ENCODE measurements at regions not wholly inside any gene's neighbourhood (a gene's known extent, or its start where the extent isn't known, plus 50 kb on each side); places are given as distances from the start of the nearest gene placed in this dataset.
"Not testable (repeated sequence)": the region's sequence is repeated elsewhere in the genome, so short reads cannot be mapped to it uniquely, and the experiment has no call there.

- no peaks in the 10 kb centered on the region for H3K9me3 ChIP-seq (ENCODE audit: control insufficient read depth in 1 of 2, low read length in 2 of 2)
- H3K36me3 ChIP-seq (ENCODE audit: insufficient read depth, low read length), result no peaks in the 10 kb centered on the region
- Mint-ChIP-seq H3K9me3 (peaks cover 0 to 4% (median 0%) of the 10 kb centered on the region in 8 donors), H3K4me1 (no peaks in the 10 kb centered on the region), H3K36me3 (no peaks in the 10 kb centered on the region), H3K4me3 (no peak overlapping the region), H3K27ac (no peak overlapping the region), H3K27me3 (peaks cover 0 to 2% of the 10 kb centered on the region in 2 donors)
- DNase-seq, result no peak
- no peaks in the 10 kb centered on the region for H3K27me3 ChIP-seq (ENCODE audit: insufficient read depth, low read length)
- ChIA-PET CTCF (ENCODE audit: partially characterized antibody) (no interaction called here), POLR2A (ENCODE audit: partially characterized antibody) (no interaction called here)
- H3K4me1 ChIP-seq (ENCODE audit: insufficient read depth, low read length), result no peaks in the 10 kb centered on the region
- intact Hi-C loops (cut with micrococcal nuclease), result no loop called here
- H3K4me3 ChIP-seq (ENCODE audit: low read length in 2 of 2), result no peak overlapping the region
- no peak overlapping the region for H3K27ac ChIP-seq (ENCODE audit: low read depth, low read length)
These were observed 55.4 kb downstream of the CTSL start for GRCh38 chr9:87781331-87781730.

- H3K36me3 ChIP-seq (ENCODE audit: insufficient read depth, low read length), result no peaks in the 10 kb centered on the region
- no peak overlapping the region for H3K4me3 ChIP-seq (ENCODE audit: low read length in 2 of 2)
- Mint-ChIP-seq H3K4me3 (no peak overlapping the region), H3K4me1 (no peaks in the 10 kb centered on the region), H3K27ac (no peak overlapping the region), H3K9me3 (peaks cover 0 to 3% (median 0%) of the 10 kb centered on the region in 8 donors), H3K36me3 (no peaks in the 10 kb centered on the region), H3K27me3 (peaks cover 0 to 2% of the 10 kb centered on the region in 2 donors)
- H3K9me3 ChIP-seq (ENCODE audit: control insufficient read depth in 1 of 2, low read length in 2 of 2), result no peaks in the 10 kb centered on the region
- no peaks in the 10 kb centered on the region for H3K4me1 ChIP-seq (ENCODE audit: insufficient read depth, low read length)
- intact Hi-C loops (cut with micrococcal nuclease), result no loop called here
- ChIA-PET POLR2A (ENCODE audit: partially characterized antibody) (no interaction called here), CTCF (ENCODE audit: partially characterized antibody) (interaction anchor here (0.8 kb wide), 1 partner anchor 9 kb away, joined by 3 read pairs; no protein-coding TSS in a partner anchor)
- no peak overlapping the region for H3K27ac ChIP-seq (ENCODE audit: low read depth, low read length)
- no peaks in the 10 kb centered on the region for H3K27me3 ChIP-seq (ENCODE audit: insufficient read depth, low read length)
- DNase-seq, result no peak
These were observed 57.3 kb downstream of the CTSL start for GRCh38 chr9:87783180-87783579.

- intact Hi-C loops (cut with micrococcal nuclease); POLR2A ChIA-PET (ENCODE audit: partially characterized antibody); DNase-seq; H3K27me3 ChIP-seq (ENCODE audit: insufficient read depth, low read length); CTCF ChIA-PET (ENCODE audit: partially characterized antibody); H3K36me3 ChIP-seq (ENCODE audit: insufficient read depth, low read length); H3K9me3 Mint-ChIP-seq; H3K9me3 ChIP-seq (ENCODE audit: control insufficient read depth in 1 of 2, low read length in 2 of 2); H3K36me3 Mint-ChIP-seq; H3K4me1 ChIP-seq (ENCODE audit: insufficient read depth, low read length); H3K27me3 Mint-ChIP-seq; H3K4me3 Mint-ChIP-seq; H3K27ac ChIP-seq (ENCODE audit: low read depth, low read length); H3K4me1 Mint-ChIP-seq; H3K4me3 ChIP-seq (ENCODE audit: low read length in 2 of 2): not testable (repeated sequence)
- H3K27ac Mint-ChIP-seq, result peak overlapping the region in 1 of 7 donors; percentile 29
These were observed 59.5 kb downstream of the CTSL start for GRCh38 chr9:87785315-87785970.

- CTCF ChIA-PET (ENCODE audit: partially characterized antibody), result no interaction called here
- Histone ChIP-seq H3K27me3 (ENCODE audit: insufficient read depth, low read length) (no peaks in the 10 kb centered on the region), H3K36me3 (ENCODE audit: insufficient read depth, low read length) (no peaks in the 10 kb centered on the region), H3K4me3 (ENCODE audit: low read length in 2 of 2) (no peak overlapping the region), H3K9me3 (ENCODE audit: control insufficient read depth in 1 of 2, low read length in 2 of 2) (no peaks in the 10 kb centered on the region), H3K4me1 (ENCODE audit: insufficient read depth, low read length) (no peaks in the 10 kb centered on the region), H3K27ac (ENCODE audit: low read depth, low read length) (no peak overlapping the region)
- intact Hi-C loops (cut with micrococcal nuclease), result no loop called here
- no peak overlapping the region for H3K27ac Mint-ChIP-seq
- no peak overlapping the region for H3K4me3 Mint-ChIP-seq
- peaks cover 0 to 3% (median 0%) of the 10 kb centered on the region in 8 donors for H3K9me3 Mint-ChIP-seq
- POLR2A ChIA-PET (ENCODE audit: partially characterized antibody), result no interaction called here
- no peak for DNase-seq
- H3K36me3 Mint-ChIP-seq, result no peaks in the 10 kb centered on the region
- H3K27me3 Mint-ChIP-seq, result peaks cover 0 to 2% of the 10 kb centered on the region in 2 donors
- H3K4me1 Mint-ChIP-seq, result no peaks in the 10 kb centered on the region
These were observed 60.5 kb downstream of the CTSL start for GRCh38 chr9:87786423-87786822.

GRCh38 chr9:87786876-87787275 is 61.0 kb downstream of the CTSL start:
- ChIA-PET POLR2A (ENCODE audit: partially characterized antibody) (no interaction called here), CTCF (ENCODE audit: partially characterized antibody) (no interaction called here)
- H3K4me3 Mint-ChIP-seq, result no peak overlapping the region
- no peaks in the 10 kb centered on the region for H3K27me3 ChIP-seq (ENCODE audit: insufficient read depth, low read length)
- peaks cover 0 to 3% (median under 1%) of the 10 kb centered on the region in 4 donors for H3K4me1 Mint-ChIP-seq
- no peaks in the 10 kb centered on the region for H3K36me3 Mint-ChIP-seq
- H3K4me1 ChIP-seq (ENCODE audit: insufficient read depth, low read length), result no peaks in the 10 kb centered on the region
- intact Hi-C loops (cut with micrococcal nuclease), result no loop called here
- H3K36me3 ChIP-seq (ENCODE audit: insufficient read depth, low read length), result no peaks in the 10 kb centered on the region
- H3K27ac ChIP-seq (ENCODE audit: low read depth, low read length), result no peak overlapping the region
- no peak for DNase-seq
- peaks cover 0 to 3% (median 0%) of the 10 kb centered on the region in 8 donors for H3K9me3 Mint-ChIP-seq
- no peak overlapping the region for H3K27ac Mint-ChIP-seq
- no peak overlapping the region for H3K4me3 ChIP-seq (ENCODE audit: low read length in 2 of 2)
- H3K9me3 ChIP-seq (ENCODE audit: control insufficient read depth in 1 of 2, low read length in 2 of 2), result no peaks in the 10 kb centered on the region
- peaks cover 0 to 2% of the 10 kb centered on the region in 2 donors for H3K27me3 Mint-ChIP-seq

GRCh38 chr9:87787735-87788134 is 61.8 kb downstream of the CTSL start:
- H3K9me3 Mint-ChIP-seq, result peaks cover 0 to 3% (median 0%) of the 10 kb centered on the region in 8 donors
- intact Hi-C loops (cut with micrococcal nuclease), result no loop called here
- ChIA-PET POLR2A (ENCODE audit: partially characterized antibody) (no interaction called here), CTCF (ENCODE audit: partially characterized antibody) (no interaction called here)
- Histone ChIP-seq H3K4me3 (ENCODE audit: low read length in 2 of 2) (no peak overlapping the region), H3K9me3 (ENCODE audit: control insufficient read depth in 1 of 2, low read length in 2 of 2) (no peaks in the 10 kb centered on the region), H3K36me3 (ENCODE audit: insufficient read depth, low read length) (no peaks in the 10 kb centered on the region), H3K4me1 (ENCODE audit: insufficient read depth, low read length) (no peaks in the 10 kb centered on the region), H3K27me3 (ENCODE audit: insufficient read depth, low read length) (no peaks in the 10 kb centered on the region), H3K27ac (ENCODE audit: low read depth, low read length) (no peak overlapping the region)
- peaks cover 2 to 6% (median 3%) of the 10 kb centered on the region in 4 donors for H3K4me1 Mint-ChIP-seq
- peaks cover 0 to 2% of the 10 kb centered on the region in 2 donors for H3K27me3 Mint-ChIP-seq
- no peak overlapping the region for H3K4me3 Mint-ChIP-seq
- H3K27ac Mint-ChIP-seq, result no peak overlapping the region
- no peaks in the 10 kb centered on the region for H3K36me3 Mint-ChIP-seq
- DNase-seq, result no peak

- no peaks in the 10 kb centered on the region for H3K9me3 ChIP-seq (ENCODE audit: control insufficient read depth in 1 of 2, low read length in 2 of 2)
- peaks cover 0 to 3% (median 0%) of the 10 kb centered on the region in 8 donors for H3K9me3 Mint-ChIP-seq
- H3K4me1 Mint-ChIP-seq, result peaks cover 14 to 30% (median 21%) of the 10 kb centered on the region in 4 donors
- CTCF ChIA-PET (ENCODE audit: partially characterized antibody), result interaction anchor here (1.5 kb wide), 1 partner anchor 9 kb away, joined by 3 read pairs; no protein-coding TSS in a partner anchor
- H3K4me3 ChIP-seq (ENCODE audit: low read length in 2 of 2), result no peak overlapping the region
- peak overlapping the region in 2 of 7 donors; percentile 47 to 61 for H3K27ac Mint-ChIP-seq
- H3K4me3 Mint-ChIP-seq, result peak overlapping the region in 6 of 8 donors; percentile 4 to 52 (median 30)
- DNase-seq, result peak in 3 of 5 donors; percentile 5 to 10 (median 5)
- no peaks in the 10 kb centered on the region for H3K36me3 ChIP-seq (ENCODE audit: insufficient read depth, low read length)
- POLR2A ChIA-PET (ENCODE audit: partially characterized antibody), result no interaction called here
- H3K27me3 Mint-ChIP-seq, result no peaks in the 10 kb centered on the region
- H3K36me3 Mint-ChIP-seq, result no peaks in the 10 kb centered on the region
- H3K27me3 ChIP-seq (ENCODE audit: insufficient read depth, low read length), result no peaks in the 10 kb centered on the region
- H3K4me1 ChIP-seq (ENCODE audit: insufficient read depth, low read length), result peaks cover 8% of the 10 kb centered on the region
- intact Hi-C loops (cut with micrococcal nuclease), result no loop called here
- H3K27ac ChIP-seq (ENCODE audit: low read depth, low read length), result no peak overlapping the region
These were observed 66.9 kb downstream of the CTSL start for GRCh38 chr9:87792831-87793288.

All from CD4-positive, alpha-beta memory T cell (primary cell).